ENCODE measurements at regions not wholly inside any gene's neighbourhood (a gene's known extent, or its start where the extent isn't known, plus 50 kb on each side); places are given as distances from the start of the nearest gene placed in this dataset.

DNA sequence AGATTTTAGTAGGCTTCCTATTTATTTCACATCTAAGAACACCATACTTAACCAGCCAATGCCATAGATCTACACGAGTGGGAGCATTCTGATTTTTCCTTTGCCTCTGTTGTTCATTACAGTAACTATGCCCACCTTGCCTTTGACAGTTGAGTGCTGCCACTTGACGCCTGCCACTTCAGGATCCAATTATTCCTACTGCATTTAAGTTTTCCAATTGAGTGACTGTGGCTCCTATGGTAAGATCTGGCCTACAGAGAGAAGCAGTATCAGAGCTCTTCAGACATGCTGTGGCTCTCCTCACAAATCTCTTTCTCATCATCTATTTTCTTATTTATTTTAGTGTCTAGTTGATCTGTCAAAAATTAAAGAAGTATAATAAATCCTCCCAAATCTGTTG lies 403.0 kb upstream of the SPTLC3 start:
- DNase-seq (no peak), ATAC-seq (no peak)
- no peak overlapping the region for H3K27ac Mint-ChIP-seq
- no peak overlapping the region for H3K4me3 Mint-ChIP-seq
- H3K27me3 Mint-ChIP-seq, result no peaks in the 10 kb centered on the region
- no peaks in the 10 kb centered on the region for H3K4me1 Mint-ChIP-seq
- H3K9me3 ChIP-seq (ENCODE audit: control insufficient read depth, low read length, poor library complexity, severe bottlenecking), result no peaks in the 10 kb centered on the region
- no peaks in the 10 kb centered on the region for H3K36me3 Mint-ChIP-seq (ENCODE audit: low read depth)

DNA sequence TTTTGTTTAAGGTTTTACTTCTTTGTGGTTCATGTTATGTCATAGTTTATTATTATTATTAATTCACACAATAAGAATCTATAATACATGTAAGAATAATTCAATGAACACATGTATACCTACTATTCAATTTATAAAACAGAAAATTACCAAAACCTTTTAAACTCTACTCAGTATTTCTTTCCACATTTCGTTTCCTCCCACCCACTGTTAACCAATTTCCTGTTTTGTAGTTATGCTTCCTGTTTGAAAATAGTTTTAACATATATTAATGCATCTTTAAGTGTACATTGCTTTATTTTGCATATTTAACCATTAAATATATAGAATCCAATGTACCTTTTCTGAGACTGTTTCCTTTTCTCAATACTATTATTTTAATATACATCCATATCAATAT lies 397.9 kb upstream of the SPTLC3 start:
- H3K27me3 Mint-ChIP-seq, result no peaks in the 10 kb centered on the region
- no peak for ATAC-seq
- H3K4me1 Mint-ChIP-seq, result no peaks in the 10 kb centered on the region
- no peak overlapping the region for H3K27ac Mint-ChIP-seq
- H3K4me3 Mint-ChIP-seq, result no peak overlapping the region
- no peak for DNase-seq
- no peaks in the 10 kb centered on the region for H3K9me3 ChIP-seq (ENCODE audit: control insufficient read depth, low read length, poor library complexity, severe bottlenecking)
- no peaks in the 10 kb centered on the region for H3K36me3 Mint-ChIP-seq (ENCODE audit: low read depth)

DNA sequence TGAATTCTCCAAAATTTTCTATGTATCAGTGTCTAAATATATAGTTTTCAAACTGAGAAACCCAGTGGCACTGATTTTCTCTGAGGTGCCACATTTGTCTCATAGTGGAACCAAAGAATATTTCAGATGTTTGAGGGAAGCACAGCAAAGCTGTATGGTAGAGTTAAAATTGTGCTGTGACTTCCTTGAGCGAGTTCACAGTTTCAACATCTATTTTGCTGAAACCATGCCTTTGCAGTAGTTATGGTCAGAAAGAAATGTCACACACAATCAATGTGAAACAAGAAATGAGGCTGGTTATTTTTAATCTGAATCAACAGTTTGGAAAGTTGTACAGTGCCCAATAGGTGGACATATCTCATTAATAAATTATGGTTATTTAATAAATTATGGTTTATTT lies 394.0 kb upstream of the SPTLC3 start:
- Mint-ChIP-seq H3K36me3 (ENCODE audit: low read depth) (no peaks in the 10 kb centered on the region), H3K4me1 (no peaks in the 10 kb centered on the region), H3K27ac (no peak overlapping the region), H3K4me3 (no peak overlapping the region), H3K27me3 (no peaks in the 10 kb centered on the region)
- DNase-seq, result no peak
- no peaks in the 10 kb centered on the region for H3K9me3 ChIP-seq (ENCODE audit: control insufficient read depth, low read length, poor library complexity, severe bottlenecking)
- no peak for ATAC-seq

DNA sequence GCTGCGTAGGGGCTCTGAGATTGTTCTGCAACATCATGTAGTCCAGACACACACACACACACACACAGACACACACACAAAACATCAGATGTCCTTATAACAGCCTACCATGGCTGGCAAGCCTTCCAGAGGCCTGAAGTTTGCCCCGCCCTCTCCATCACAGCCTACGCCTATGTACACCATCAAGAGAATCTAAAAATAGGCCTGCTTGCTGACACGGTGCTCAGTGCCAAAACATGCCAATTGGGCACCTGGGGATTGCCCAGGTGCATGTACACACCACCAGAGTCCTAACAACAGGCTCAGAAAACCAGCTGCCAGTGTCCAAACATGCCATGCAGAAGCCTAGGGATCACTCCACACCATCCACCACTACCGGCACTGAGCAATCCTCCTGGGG lies 391.7 kb upstream of the SPTLC3 start:
- Mint-ChIP-seq H3K27ac (no peak overlapping the region), H3K4me3 (no peak overlapping the region), H3K27me3 (no peaks in the 10 kb centered on the region), H3K4me1 (no peaks in the 10 kb centered on the region), H3K36me3 (ENCODE audit: low read depth) (no peaks in the 10 kb centered on the region)
- no peak for ATAC-seq
- no peaks in the 10 kb centered on the region for H3K9me3 ChIP-seq (ENCODE audit: control insufficient read depth, low read length, poor library complexity, severe bottlenecking)
- DNase-seq, result no peak

DNA sequence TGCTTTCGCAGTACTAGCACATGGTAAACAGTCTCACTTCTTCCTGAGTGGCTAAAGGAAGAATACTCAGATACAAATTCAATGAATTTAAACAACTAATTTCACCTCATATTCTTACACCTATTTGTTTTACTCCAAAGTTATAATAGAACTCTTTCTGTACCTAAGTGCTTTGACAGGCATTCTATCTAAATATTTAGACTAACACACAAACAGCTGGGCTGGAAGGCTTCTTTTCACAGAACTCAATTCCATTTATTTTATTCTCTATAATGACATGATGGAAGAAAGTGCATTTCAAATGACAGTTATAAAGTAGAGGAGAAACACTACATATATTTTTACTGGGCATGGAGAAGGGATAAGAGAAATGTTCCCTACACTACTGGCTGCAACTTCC lies 384.9 kb upstream of the SPTLC3 start:
- Mint-ChIP-seq H3K36me3 (ENCODE audit: low read depth) (no peaks in the 10 kb centered on the region), H3K27ac (no peak overlapping the region), H3K27me3 (no peaks in the 10 kb centered on the region), H3K4me1 (no peaks in the 10 kb centered on the region), H3K4me3 (no peak overlapping the region)
- no peaks in the 10 kb centered on the region for H3K9me3 ChIP-seq (ENCODE audit: control insufficient read depth, low read length, poor library complexity, severe bottlenecking)
- no peak for DNase-seq
- ATAC-seq, result no peak

DNA sequence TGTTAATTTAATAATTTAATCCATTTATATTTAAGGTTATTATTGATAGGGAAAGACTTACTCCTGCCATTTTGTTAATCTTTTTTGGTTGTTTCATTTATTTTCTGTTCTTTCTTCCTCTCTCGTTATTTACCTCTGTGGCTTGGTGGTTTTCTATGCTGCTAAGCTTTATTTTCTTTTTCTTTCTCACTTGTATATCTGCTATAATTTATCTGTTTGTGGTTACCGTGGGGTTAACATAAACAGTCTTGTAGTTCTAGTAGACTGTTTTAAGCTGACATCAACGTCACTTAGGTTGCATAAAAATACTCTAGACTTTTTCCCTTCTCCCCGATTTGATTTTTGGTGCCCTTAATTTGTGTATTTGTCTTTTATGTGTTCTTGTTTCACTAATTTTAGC lies 381.3 kb upstream of the SPTLC3 start:
- Mint-ChIP-seq H3K27me3 (no peaks in the 10 kb centered on the region), H3K27ac (no peak overlapping the region), H3K4me1 (no peaks in the 10 kb centered on the region), H3K4me3 (no peak overlapping the region), H3K36me3 (ENCODE audit: low read depth) (no peaks in the 10 kb centered on the region)
- no peak for DNase-seq
- peaks cover 4% of the 10 kb centered on the region for H3K9me3 ChIP-seq (ENCODE audit: control insufficient read depth, low read length, poor library complexity, severe bottlenecking)
- ATAC-seq, result no peak

DNA sequence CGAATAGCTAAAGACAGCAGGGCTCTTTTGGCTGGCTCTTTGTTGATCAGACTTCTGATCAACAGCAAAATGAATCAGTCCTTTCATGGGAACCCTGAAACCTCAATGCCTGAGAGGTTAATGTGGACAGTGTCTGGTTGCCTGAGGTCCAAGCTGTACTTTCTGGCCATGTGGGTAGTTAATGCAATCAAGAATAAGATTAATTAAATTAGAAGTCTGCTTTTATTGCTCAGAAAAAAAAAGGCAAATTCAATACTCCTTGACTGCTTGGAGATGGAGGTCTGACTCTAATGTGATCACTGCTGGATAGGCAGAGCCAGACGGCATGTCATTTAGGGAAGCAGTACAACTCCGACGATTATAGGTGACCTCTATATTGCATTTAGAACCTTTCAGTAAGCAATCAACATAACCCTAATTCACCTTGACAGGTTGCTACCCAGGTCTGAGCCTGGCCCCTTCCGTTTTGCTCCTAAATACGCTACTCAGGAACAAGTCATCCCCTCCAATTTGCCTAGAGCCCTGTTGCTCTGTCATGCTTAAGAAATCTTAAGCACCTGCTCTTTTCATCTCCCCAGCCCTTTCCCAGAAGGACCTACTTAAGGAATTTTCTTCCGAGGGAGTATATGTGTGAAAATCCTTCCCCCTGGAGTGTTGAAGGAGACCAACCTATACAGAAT lies 370.0 kb upstream of the SPTLC3 start:
- DNase-seq (no peak), ATAC-seq (no peak)
- H3K27me3 Mint-ChIP-seq, result no peaks in the 10 kb centered on the region
- no peak overlapping the region for H3K4me3 Mint-ChIP-seq
- H3K36me3 Mint-ChIP-seq (ENCODE audit: low read depth), result no peaks in the 10 kb centered on the region
- H3K27ac Mint-ChIP-seq, result no peak overlapping the region
- H3K4me1 Mint-ChIP-seq, result no peaks in the 10 kb centered on the region
- no peaks in the 10 kb centered on the region for H3K9me3 ChIP-seq (ENCODE audit: control insufficient read depth, low read length, poor library complexity, severe bottlenecking)

DNA sequence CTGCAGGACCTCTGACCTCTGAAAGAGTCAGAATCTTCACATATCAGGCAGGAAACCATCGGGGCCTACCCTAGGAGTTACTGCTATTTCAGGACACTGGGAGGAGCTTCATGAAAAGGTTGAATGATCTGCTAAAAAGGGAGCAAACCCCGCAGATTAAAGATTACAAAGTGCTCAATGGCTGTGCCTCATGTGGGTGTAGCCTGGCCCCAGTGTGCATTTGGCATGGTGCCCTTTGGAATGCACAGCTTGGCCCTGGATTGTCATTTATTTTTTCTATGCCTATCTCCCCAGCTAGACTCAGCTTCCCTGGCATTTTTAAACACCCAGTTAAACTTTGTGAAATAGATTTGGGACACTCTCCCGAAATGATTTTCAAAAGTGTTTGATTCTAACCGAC lies 368.5 kb upstream of the SPTLC3 start:
- ATAC-seq (no peak), DNase-seq (no peak)
- Mint-ChIP-seq H3K4me1 (no peaks in the 10 kb centered on the region), H3K4me3 (no peak overlapping the region), H3K36me3 (ENCODE audit: low read depth) (no peaks in the 10 kb centered on the region), H3K27me3 (no peaks in the 10 kb centered on the region), H3K27ac (no peak overlapping the region)
- no peaks in the 10 kb centered on the region for H3K9me3 ChIP-seq (ENCODE audit: control insufficient read depth, low read length, poor library complexity, severe bottlenecking)

DNA sequence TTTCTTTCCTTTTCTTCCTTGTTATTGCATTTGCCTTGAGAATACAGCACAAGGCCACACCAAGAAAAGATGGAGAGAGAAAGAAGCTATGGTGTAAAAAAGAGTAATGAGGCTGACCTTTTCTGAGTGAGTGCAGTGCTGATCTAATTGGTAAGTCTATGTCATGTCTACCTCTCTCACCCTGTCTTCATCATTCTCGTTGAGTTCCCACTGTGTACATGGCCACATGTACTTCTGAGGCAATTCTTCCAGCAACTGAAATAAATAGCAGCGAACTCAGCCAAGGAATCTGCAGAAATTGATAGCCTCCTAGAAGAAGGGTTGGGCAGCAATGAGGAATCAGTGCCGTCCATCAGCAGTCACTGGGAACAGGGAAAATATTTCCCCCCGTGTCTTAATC lies 367.2 kb upstream of the SPTLC3 start:
- H3K9me3 ChIP-seq (ENCODE audit: control insufficient read depth, low read length, poor library complexity, severe bottlenecking), result no peaks in the 10 kb centered on the region
- H3K27me3 Mint-ChIP-seq, result no peaks in the 10 kb centered on the region
- no peaks in the 10 kb centered on the region for H3K4me1 Mint-ChIP-seq
- no peak overlapping the region for H3K4me3 Mint-ChIP-seq
- H3K27ac Mint-ChIP-seq, result no peak overlapping the region
- DNase-seq (no peak), ATAC-seq (no peak)
- H3K36me3 Mint-ChIP-seq (ENCODE audit: low read depth), result no peaks in the 10 kb centered on the region

DNA sequence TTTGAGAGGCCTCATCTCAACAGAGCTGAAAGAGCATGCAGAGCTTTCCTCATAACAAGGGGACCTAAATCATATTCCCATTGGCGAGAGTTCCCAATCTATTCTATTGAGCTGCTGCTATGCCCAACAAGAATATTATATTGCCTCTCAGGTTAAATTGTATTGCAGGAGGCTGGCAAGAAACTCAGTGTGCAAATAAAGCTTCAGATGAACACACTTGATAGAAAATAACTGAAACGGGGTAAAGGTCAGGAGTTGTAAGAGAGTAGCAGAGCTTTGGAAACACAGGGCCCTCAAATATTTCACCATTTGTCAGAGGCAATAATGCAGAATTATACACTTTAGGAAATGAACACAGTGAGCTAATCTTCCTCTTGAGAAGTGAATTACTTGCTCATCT lies 364.3 kb upstream of the SPTLC3 start:
- H3K9me3 ChIP-seq (ENCODE audit: control insufficient read depth, low read length, poor library complexity, severe bottlenecking), result no peaks in the 10 kb centered on the region
- Mint-ChIP-seq H3K27me3 (no peaks in the 10 kb centered on the region), H3K4me3 (no peak overlapping the region), H3K36me3 (ENCODE audit: low read depth) (no peaks in the 10 kb centered on the region), H3K27ac (no peak overlapping the region), H3K4me1 (no peaks in the 10 kb centered on the region)
- ATAC-seq (no peak), DNase-seq (no peak)

DNA sequence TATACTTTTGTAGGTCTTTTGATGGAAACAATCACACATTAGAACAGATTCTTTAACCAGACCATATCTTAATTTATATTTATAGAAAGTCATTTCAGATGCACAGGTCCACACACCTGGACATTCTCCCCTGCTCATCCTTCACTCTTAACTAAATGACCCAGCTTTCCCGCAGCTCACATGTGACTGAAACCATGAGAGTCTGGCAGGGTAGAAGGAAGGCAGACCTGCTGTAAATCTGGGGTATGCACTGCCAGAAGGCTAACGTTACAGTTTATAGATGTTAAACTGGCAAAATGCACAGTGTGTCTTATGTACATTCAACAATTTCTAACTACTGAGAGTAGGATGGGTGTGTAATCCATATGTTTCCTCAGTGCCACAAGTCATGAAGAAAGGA lies 359.5 kb upstream of the SPTLC3 start:
- no peaks in the 10 kb centered on the region for H3K4me1 Mint-ChIP-seq
- H3K36me3 Mint-ChIP-seq (ENCODE audit: low read depth), result no peaks in the 10 kb centered on the region
- no peaks in the 10 kb centered on the region for H3K9me3 ChIP-seq (ENCODE audit: control insufficient read depth, low read length, poor library complexity, severe bottlenecking)
- no peak for DNase-seq
- no peaks in the 10 kb centered on the region for H3K27me3 Mint-ChIP-seq
- ATAC-seq, result no peak
- H3K27ac Mint-ChIP-seq, result no peak overlapping the region
- no peak overlapping the region for H3K4me3 Mint-ChIP-seq

DNA sequence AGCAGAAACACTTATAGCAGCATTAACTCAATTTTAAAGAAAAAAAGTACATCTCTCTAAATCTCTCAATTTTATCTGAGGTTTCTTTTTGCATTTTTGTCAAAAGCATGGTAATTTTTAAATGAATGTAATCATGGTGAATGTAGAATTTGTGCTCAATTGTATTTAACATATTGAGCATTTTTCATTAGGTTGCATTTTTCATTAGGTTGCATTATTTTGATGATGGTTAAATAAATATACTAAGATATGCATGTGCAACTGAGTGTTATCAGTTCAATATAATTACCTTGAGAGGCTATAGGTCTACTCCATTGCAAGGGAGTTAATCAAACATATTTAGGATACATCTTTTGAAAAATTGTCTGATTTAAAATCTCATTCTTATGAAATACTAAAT lies 355.1 kb upstream of the SPTLC3 start:
- ATAC-seq (no peak), DNase-seq (no peak)
- H3K4me1 Mint-ChIP-seq, result no peaks in the 10 kb centered on the region
- no peaks in the 10 kb centered on the region for H3K9me3 ChIP-seq (ENCODE audit: control insufficient read depth, low read length, poor library complexity, severe bottlenecking)
- no peak overlapping the region for H3K4me3 Mint-ChIP-seq
- no peak overlapping the region for H3K27ac Mint-ChIP-seq
- H3K27me3 Mint-ChIP-seq, result no peaks in the 10 kb centered on the region
- no peaks in the 10 kb centered on the region for H3K36me3 Mint-ChIP-seq (ENCODE audit: low read depth)

DNA sequence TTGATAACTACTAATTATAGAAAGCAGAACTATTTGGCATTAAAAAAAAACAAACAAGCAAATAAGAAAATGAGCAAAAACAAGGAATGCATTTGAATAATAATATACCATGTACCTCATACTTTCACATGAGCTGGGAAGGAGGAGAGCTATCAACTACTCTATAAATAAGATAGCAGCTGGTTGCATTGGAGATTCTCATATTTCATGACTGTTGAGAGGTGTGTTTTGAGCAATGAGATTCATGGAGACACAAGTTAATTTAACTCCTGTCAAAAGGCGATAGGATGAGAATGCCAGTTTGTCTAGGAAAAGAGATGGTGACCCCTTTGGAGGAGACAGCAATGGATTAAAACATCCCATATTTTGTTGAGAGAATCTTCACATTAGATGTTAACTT lies 348.8 kb upstream of the SPTLC3 start:
- no peaks in the 10 kb centered on the region for H3K9me3 ChIP-seq (ENCODE audit: control insufficient read depth, low read length, poor library complexity, severe bottlenecking)
- Mint-ChIP-seq H3K27ac (no peak overlapping the region), H3K4me3 (no peak overlapping the region), H3K27me3 (no peaks in the 10 kb centered on the region), H3K4me1 (no peaks in the 10 kb centered on the region), H3K36me3 (ENCODE audit: low read depth) (no peaks in the 10 kb centered on the region)
- no peak for ATAC-seq
- DNase-seq, result no peak

DNA sequence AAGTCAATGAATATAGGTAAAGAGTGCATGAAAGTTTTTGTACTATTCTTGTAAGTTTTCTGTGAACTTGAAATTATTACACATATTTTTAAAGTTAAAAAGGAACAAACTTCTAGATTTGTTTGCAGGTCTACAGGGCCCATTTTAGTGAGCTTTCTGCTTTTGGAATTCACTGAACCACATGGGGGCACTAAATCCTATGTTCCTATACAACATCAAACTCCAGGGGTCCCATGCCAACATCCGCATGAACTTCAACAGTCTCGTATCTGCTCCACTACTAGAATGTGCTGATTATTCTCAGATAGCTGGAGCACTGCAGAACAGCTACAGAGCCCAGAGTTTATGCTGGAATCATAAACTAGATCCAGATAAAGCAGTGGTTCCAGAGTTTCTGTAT lies 347.9 kb upstream of the SPTLC3 start:
- Mint-ChIP-seq H3K4me1 (no peaks in the 10 kb centered on the region), H3K4me3 (no peak overlapping the region), H3K27me3 (no peaks in the 10 kb centered on the region), H3K36me3 (ENCODE audit: low read depth) (no peaks in the 10 kb centered on the region), H3K27ac (no peak overlapping the region)
- DNase-seq (no peak), ATAC-seq (no peak)
- no peaks in the 10 kb centered on the region for H3K9me3 ChIP-seq (ENCODE audit: control insufficient read depth, low read length, poor library complexity, severe bottlenecking)
